SKM-1 (cell line): ENCODE measurements at regions not wholly inside any gene's neighbourhood (a gene's known extent, or its start where the extent isn't known, plus 50 kb on each side); places are given as distances from the start of the nearest gene placed in this dataset.

Experiments
- DNase-seq: peaks from one replicate; lab custom pipeline; 2025; ENCODE audit not compliant: unreplicated experiment; lab: John Stamatoyannopoulos, UW

- no peak for DNase-seq
These were observed 382.9 kb downstream of the TMEM232 start for GRCh38 chr5:110343616-110344015.

DNA sequence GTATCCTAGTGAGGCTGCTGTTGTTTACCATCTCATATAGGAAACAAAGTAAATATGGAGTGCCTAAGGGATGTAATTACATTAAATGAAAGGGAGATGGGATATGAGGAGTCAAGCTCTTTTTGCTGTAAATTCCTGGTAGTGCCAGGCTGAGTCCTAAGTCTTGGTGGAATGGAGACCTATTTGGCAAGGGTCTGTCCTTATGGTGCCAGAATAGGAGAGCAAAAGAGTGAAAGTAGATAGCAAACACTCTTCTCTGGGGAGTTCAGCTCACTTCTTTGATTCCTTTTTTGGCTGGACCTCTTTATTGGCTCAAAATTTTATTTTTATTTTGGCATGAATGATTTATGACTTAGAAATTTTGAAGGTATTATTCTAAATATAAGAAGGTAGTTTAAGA is 380.8 kb downstream of the TMEM232 start:
- DNase-seq = no peak

DNA sequence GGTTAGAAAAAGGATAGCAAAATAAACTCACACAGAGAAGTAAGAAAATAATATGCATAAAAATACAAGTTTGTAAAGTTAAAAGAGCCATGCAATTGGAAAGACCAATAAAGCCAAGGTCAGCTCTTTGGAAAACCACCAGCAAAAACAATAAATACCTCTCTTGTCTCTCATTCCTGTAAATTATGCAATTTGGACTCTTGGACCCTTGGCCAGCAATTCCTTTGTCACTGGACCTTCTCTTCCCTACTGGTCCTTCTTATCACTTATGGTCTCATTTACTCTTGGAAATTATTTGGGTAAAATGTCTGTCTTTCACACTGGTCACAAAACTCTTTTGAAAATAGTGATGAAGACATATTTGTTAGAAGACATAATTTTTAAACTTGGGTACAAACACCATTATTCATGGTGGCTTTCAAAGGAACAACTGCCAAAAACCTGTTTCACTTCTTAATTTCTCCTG is 379.5 kb downstream of the TMEM232 start:
- no peak for DNase-seq

DNA sequence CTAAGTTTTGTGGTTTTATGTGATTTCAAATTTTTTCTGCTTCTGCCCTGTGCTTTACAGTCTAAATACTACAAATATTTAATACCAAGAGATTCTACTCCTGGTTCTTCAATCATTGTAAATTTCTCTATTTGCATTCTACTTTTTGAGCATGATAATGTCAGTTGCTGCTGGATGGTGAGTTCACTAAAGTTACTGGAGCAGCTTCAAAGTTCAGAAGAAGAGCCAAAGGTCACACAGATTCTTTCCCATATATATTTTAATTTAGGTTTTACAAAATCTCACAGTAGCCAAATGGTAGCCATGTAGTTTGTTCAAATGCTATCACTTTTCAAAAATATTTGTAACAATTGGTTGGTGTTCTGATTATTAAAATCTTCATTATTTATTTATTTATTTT is 378.7 kb downstream of the TMEM232 start:
- no peak for DNase-seq

DNA sequence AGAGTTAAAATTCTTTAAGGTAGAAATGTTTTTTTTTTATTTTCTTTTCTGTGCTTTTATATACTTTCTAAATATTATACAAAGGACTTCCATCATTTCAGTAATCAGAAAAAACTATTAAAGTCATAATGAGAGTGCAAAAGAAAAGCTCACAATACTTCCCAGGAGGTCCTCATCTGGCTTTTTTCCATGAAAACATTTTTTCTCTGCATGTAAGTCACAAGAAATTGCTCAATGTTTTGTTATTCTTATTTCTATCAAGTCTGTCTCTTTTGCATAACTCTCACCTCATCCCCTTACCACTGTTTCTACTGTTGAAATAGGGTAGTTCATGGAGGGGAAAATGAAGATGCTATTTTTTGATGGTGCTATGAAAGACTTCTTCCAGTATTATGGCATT is 375.0 kb downstream of the TMEM232 start:
- no peak for DNase-seq

DNA sequence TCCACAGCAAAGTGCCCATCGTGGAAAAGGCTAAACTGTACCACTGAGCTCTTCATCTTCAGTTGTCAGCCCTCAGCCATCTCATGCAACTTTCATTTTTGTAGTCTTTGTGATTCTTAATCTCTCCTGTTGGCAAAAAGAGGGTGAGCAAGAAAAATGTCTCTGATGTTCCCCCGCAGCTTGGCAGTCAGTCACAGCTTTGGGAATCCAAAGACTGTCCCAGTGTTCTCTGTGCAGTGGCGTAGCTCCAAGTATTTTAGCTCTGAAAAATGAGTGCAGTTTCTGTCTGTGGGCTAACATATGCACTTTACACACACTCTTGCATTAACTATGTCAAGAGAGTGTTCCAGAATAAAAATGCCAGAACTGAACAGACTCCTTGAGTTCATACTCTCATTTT is 372.2 kb downstream of the TMEM232 start:
- DNase-seq = no peak

GRCh38 chr5:110354915-110355644 is 371.4 kb downstream of the TMEM232 start:
- DNase-seq = no peak

DNA sequence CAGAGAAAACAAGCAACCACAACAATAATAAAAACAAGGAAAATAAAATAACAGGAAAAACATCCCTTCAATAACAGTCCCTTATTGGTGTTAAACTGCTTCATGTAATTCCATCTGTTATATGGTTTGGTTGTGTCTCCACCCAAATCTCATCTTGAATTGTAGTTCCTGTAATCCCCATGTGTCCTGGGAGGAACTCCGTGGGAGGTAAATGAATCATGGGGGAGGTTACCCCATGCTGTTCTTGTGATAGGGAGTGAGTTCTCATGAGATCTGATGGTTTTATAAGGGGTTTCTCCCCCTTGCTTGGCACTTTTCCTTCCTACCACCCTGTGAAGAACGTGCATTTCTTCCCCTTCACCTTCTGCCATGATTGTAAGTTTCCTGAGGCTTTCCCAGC is 369.8 kb downstream of the TMEM232 start:
- no peak for DNase-seq

- DNase-seq = no peak
These were observed 367.2 kb downstream of the TMEM232 start for GRCh38 chr5:110359221-110359620.

DNA sequence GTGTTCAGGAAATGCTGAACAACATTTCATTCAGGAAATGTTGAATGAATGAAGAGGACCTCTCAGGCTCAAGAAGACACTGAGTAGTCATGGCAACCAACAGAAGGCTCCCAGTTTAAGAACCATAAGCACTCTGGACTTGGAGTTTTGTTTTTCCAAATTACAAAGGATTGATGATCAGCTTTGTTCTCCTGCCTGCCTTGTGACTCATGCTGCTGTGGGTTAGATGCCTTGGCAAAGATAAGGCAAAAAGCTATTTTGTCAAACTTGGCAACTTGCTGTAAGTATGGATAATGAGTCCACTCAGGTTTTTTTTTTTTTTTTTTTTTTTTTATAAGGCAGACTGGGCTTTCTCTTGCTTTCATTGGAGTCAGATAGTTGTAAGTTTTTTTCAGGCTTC is 365.0 kb downstream of the TMEM232 start:
- no peak for DNase-seq

DNA sequence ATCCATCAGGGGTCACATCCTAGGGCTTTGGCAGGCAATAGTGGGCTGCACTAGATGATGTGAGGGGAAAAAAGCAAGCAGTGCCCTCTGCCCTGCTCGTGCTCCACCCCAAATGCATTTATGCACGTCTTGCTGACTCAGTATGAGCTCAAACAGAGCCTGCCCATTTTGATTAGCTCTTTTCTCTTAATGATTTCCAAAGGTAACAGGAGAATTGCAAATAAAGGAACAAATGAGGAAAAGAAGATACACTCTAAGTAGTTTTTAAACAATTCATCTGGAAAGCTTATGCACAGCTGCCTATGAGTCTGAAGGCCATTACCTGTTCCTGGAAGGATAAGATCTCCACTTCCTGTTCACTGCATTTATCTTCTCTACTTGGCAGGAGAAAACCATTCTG is 364.2 kb downstream of the TMEM232 start:
- DNase-seq = no peak

DNA sequence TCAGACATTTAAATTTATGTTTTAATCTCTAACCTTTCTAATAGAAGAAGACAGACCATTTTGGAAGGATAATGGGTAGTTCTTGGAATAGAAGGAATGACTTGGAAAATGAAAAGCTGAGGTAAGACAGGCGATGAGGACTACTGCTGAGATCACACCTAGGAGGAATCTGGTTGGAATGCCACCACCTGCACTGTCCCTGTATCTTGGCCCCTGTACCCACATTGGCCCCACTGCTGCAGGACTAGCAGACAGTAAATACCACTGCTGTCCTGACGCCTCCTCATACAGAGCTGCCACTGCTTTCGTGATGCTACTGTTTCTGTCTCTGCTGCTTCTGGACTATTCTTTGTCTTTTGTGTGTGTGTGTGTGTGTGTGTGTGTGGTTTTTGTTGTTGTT is 359.8 kb downstream of the TMEM232 start:
- no peak for DNase-seq
